Loucy (cell line): ENCODE measurements at regions not wholly inside any gene's neighbourhood (a gene's known extent, or its start where the extent isn't known, plus 50 kb on each side); places are given as distances from the start of the nearest gene placed in this dataset.

Source experiments
- EZH2phosphoT487 ChIP-seq: fragments of 200-600 bp; IDR thresholded peaks from 2 replicates; pipeline ENCODE4 v1.6.1; 2018; ENCODE audit warnings: antibody characterized with exemption, mild to moderate bottlenecking, moderate library complexity, borderline replicate concordance
- TF ChIP-seq, protein P1 (sequence below): fragments of 200-600 bp; sonication (generic); conservative IDR thresholded peaks from 2 replicates; pipeline ENCODE4 v1.5.1; 2014; ENCODE audit warnings: mild to moderate bottlenecking, antibody characterized with exemption, low read length

DNA sequence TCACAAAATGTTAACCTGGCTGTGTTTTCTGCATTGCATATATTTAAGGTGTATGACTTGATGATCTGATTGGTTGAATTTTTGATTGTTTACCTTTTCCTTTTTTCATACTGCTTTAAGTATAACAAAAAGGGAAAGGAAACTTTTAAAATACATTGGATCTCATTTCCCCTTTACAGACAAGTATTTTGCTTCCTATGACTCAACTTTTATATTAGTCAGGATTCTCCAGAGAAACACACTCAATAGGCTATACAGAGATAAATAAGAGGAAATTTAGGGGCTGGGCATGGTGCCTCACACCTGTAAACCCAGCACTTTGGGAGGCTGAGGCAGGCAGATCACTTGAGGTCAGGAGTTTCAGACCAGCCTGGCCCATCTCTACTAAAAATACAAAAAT, 205.8 kb downstream of the TJP1 start:
- TF ChIP-seq, protein P1, sequence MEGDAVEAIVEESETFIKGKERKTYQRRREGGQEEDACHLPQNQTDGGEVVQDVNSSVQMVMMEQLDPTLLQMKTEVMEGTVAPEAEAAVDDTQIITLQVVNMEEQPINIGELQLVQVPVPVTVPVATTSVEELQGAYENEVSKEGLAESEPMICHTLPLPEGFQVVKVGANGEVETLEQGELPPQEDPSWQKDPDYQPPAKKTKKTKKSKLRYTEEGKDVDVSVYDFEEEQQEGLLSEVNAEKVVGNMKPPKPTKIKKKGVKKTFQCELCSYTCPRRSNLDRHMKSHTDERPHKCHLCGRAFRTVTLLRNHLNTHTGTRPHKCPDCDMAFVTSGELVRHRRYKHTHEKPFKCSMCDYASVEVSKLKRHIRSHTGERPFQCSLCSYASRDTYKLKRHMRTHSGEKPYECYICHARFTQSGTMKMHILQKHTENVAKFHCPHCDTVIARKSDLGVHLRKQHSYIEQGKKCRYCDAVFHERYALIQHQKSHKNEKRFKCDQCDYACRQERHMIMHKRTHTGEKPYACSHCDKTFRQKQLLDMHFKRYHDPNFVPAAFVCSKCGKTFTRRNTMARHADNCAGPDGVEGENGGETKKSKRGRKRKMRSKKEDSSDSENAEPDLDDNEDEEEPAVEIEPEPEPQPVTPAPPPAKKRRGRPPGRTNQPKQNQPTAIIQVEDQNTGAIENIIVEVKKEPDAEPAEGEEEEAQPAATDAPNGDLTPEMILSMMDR: no peak
- TF ChIP-seq EZH2phosphoT487: no peak
